Right lobe of liver (tissue), 4 donors: ENCODE measurements at regions not wholly inside any gene's neighbourhood (a gene's known extent, or its start where the extent isn't known, plus 50 kb on each side); places are given as distances from the start of the nearest gene placed in this dataset.

Experiments
- CTCF ChIP-seq, 4 donors: fragments of 200-600 bp in 3 of 4; fragments of 450-650 bp in 1 of 4; IDR thresholded peaks; one replicate each; pipeline versions ENCODE4 v1.5.1 to v1.8.0; 2016 to 2022; ENCODE audit warnings: antibody characterized with exemption in 4 of 4, mild to moderate bottlenecking in 2 of 4
- POLR2A ChIP-seq: fragments of 450-650 bp; IDR thresholded peaks from one replicate; pipeline ENCODE4 v1.6.1; 2017; ENCODE audit warnings: antibody characterized with exemption, mild to moderate bottlenecking
- donor health status: DM: no; HTN: no; CAD: no.
- donor health status: DM: no; HTN: no; CAD: no.
- donor health status: DM: no; HTN: yes; CAD: no.

DNA sequence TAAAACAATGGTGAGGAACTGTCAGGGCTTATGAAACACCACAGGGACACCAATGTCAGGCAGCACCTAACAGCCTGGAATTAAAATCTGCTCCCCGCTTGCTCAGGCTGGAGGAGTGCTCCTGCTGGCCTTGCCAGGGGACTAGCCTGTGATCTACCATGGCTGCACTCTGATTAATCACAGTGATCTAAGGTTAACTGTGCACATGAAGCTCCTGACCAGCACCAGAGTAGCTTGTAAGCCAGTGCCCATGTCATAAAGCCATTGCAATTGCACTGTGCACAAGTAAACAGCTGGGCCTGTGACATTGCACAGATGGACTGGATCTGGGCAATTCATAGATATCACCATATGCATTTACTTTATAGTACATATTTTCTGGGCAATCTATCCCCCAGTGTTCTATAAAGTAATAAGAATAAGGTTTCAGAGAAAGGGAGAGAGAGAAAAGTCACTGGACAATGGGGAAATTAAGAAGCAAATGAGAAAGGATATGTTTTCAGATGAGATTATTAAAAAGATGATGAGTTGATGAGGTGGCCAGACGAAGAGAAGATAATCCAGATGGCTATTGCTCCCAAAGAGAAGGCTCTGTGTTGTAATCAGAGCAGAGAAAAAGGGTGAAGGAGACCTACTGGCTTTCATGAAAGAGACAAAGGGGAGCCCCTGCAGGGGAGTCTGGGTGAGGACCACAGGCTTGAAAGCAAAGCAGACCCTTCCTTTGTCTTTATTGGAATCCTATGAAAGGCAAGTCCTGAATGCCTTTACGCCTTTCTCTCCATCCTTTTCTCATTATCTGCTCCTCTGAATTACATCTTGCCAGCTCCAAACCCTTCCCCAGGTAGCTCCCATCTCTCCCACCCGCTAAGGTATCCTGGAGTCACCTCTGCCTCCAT lies 145.8 kb downstream of the SLC38A6 start:
- TF ChIP-seq POLR2A (no peak), CTCF (IDR thresholded peaks at IDR 0.05) (no peak)
